ENCODE measurements at regions not wholly inside any gene's neighbourhood (a gene's known extent, or its start where the extent isn't known, plus 50 kb on each side); places are given as distances from the start of the nearest gene placed in this dataset.

GRCh38 chr2:125730921-125731320 lies 925.0 kb upstream of the GYPC start (continued):
- TF ChIP-seq ZNF674 (CRISPR knock-in tag; IDR thresholded peaks at IDR 0.05; ENCODE audit: low read depth) (no peak), ZNF138 (CRISPR knock-in tag; IDR thresholded peaks at IDR 0.05; ENCODE audit: low read depth) (no peak), TRAFD1 (CRISPR knock-in tag; IDR thresholded peaks at IDR 0.05; ENCODE audit: borderline replicate concordance) (no peak), TARDBP (CRISPR knock-in tag; IDR thresholded peaks at IDR 0.05) (no peak)

- in situ Hi-C loops (cut with HindIII; ENCODE audit: extremely low pct_ligation_motif_present, low pct_unique_long_range_greater_than_20kb) (no loop called here), intact Hi-C loops (cut with micrococcal nuclease; ENCODE audit: unreplicated experiment) (no loop called here)
- ChIA-PET CTCF (ENCODE audit: low intra/inter-chr PET ratio, low total read pairs) (no interaction called here), POLR2A (no interaction called here)
- no peak for FAIRE-seq
- Histone ChIP-seq H3K4me1 (ENCODE audit: insufficient read depth, low read length) (no peaks in the 10 kb centered on the region), H3K4me2 (ENCODE audit: low read depth, low read length) (no peak overlapping the region), H3K9me3 (ENCODE audit: low read length) (peaks cover 73% of the 10 kb centered on the region), H3K36me3 (replicated peaks in 1 of 2; ENCODE audit: control insufficient read depth in 1 of 2, insufficient read depth in 2 of 2, low read length in 2 of 2) (no peaks in the 10 kb centered on the region), H3K27ac (ENCODE audit: extremely low read length, insufficient read depth, low read length) (no peak overlapping the region), H3K9ac (ENCODE audit: insufficient read depth, low read depth, low read length) (no peak overlapping the region), H3K4me3 (replicated peaks in 1 of 3; ENCODE audit: insufficient read depth in 1 of 3, low read depth in 2 of 3, low read length in 3 of 3) (no peak overlapping the region), H3K27me3 (ENCODE audit: control insufficient read depth in 1 of 2, insufficient read depth in 2 of 2, low read length in 2 of 2) (no peaks in the 10 kb centered on the region), H2AFZ (ENCODE audit: low read length) (no peak overlapping the region), H4K20me1 (ENCODE audit: insufficient read depth, low read length) (no peaks in the 10 kb centered on the region), H3K79me2 (ENCODE audit: insufficient read depth, low read length) (no peaks in the 10 kb centered on the region)
- no TSS peak for BruUV-seq (replicated peaks)
- TF ChIP-seq ZNF839 (CRISPR knock-in tag; IDR thresholded peaks at IDR 0.05; ENCODE audit: borderline replicate concordance) (no peak), ZNF562 (CRISPR knock-in tag; IDR thresholded peaks at IDR 0.05; ENCODE audit: borderline replicate concordance) (no peak), NPAS2 (CRISPR knock-in tag; IDR thresholded peaks at IDR 0.05; ENCODE audit: borderline replicate concordance) (no peak), HNRNPL (IDR thresholded peaks at IDR 0.05; ENCODE audit: low read depth, low read length) (no peak), NR2F6 (IDR thresholded peaks at IDR 0.05) (no peak), NR2F6 (CRISPR knock-in tag; IDR thresholded peaks at IDR 0.05) (no peak)
- no peak for ATAC-seq
- 0% methylated on average over 1 of the region's 1 CpG for whole genome bisulfite sequencing (ENCODE audit: low lambda C conversion rate)
- no peak for DNase-seq (ENCODE audit: low spot score)
Observed at GRCh38 chr2:125736306-125736705, 919.7 kb upstream of the GYPC start.

All from HepG2 (cell line).